ENCODE measurements at regions not wholly inside any gene's neighbourhood (a gene's known extent, or its start where the extent isn't known, plus 50 kb on each side); places are given as distances from the start of the nearest gene placed in this dataset.

GRCh38 chr3:73901686-73902085 lies 276.9 kb upstream of the PDZRN3 start:
- H3K9me3 Mint-ChIP-seq (ENCODE audit: unreplicated experiment) = no peaks in the 10 kb centered on the region
- no peaks in the 10 kb centered on the region for H3K4me1 Mint-ChIP-seq (ENCODE audit: low read depth, unreplicated experiment)
- no peak overlapping the region for H3K27ac Mint-ChIP-seq (ENCODE audit: unreplicated experiment)
- no peak for DNase-seq
- no peak for TF ChIP-seq CTCF (IDR thresholded peaks at IDR 0.05; ENCODE audit: partially characterized antibody, unreplicated experiment)
- H3K36me3 Mint-ChIP-seq (ENCODE audit: unreplicated experiment) = no peaks in the 10 kb centered on the region
- H3K27me3 Mint-ChIP-seq (ENCODE audit: unreplicated experiment) = no peaks in the 10 kb centered on the region
- no peak overlapping the region for H3K4me3 Mint-ChIP-seq (ENCODE audit: unreplicated experiment)

DNA sequence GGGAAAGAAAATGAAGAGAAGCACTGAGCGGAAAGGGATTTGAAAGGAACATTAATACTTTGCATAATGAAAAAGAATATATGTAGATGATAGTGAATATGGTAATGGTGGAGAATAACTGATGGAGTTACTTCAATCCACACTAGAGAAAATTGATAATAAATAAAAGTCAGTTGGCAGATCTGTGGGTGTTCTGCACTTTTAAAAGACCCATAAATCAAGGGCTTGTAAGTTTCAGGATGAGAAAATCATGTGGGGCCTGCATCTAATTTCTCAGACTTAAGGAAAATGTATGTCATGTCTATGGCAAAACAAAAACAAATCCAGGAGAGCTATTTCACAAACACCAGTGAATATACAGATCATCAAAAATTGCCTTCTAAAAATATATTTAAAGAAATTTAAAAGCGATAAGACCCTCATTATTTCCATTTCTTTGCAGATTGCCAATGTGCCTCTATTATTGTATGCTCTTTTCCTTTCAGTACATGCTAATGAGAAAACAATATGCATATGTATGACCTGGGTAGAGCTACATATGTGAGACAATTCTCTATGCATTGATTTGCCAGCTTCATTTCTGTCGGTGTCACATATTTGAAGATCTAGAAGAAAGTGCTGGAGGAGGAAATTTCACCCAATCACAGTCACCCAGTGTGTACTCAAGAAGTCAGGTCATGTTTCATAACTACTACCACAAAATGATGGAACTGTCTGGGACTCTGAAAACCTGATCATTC lies 269.9 kb upstream of the PDZRN3 start:
- Mint-ChIP-seq H3K9me3 (ENCODE audit: unreplicated experiment) (no peaks in the 10 kb centered on the region), H3K4me1 (ENCODE audit: low read depth, unreplicated experiment) (no peaks in the 10 kb centered on the region), H3K27me3 (ENCODE audit: unreplicated experiment) (no peaks in the 10 kb centered on the region), H3K4me3 (ENCODE audit: unreplicated experiment) (no peak overlapping the region), H3K36me3 (ENCODE audit: unreplicated experiment) (no peaks in the 10 kb centered on the region), H3K27ac (ENCODE audit: unreplicated experiment) (no peak overlapping the region)
- TF ChIP-seq CTCF (IDR thresholded peaks at IDR 0.05; ENCODE audit: partially characterized antibody, unreplicated experiment) = no peak
- DNase-seq = no peak

DNA sequence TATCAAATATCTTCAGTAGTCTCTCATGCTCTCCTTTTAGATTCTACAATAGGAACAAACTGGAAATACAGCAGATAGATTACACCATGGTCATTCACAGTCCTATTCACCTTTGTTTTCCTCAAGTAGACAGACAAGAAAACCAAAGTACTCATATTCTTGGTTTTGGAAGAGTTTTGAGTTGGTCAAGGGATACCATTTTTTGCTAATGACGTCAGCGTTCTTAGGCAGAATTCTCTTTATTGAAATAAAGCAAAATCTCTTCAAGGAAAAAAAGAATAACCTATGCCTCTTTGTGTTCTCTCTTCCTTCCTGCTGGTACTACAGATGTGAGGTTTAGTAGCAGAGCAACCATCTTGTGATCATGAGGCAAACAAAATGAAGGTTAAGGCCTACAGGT lies 268.3 kb upstream of the PDZRN3 start:
- no peak for TF ChIP-seq CTCF (IDR thresholded peaks at IDR 0.05; ENCODE audit: partially characterized antibody, unreplicated experiment)
- H3K9me3 Mint-ChIP-seq (ENCODE audit: unreplicated experiment) = no peaks in the 10 kb centered on the region
- no peaks in the 10 kb centered on the region for H3K27me3 Mint-ChIP-seq (ENCODE audit: unreplicated experiment)
- H3K27ac Mint-ChIP-seq (ENCODE audit: unreplicated experiment) = no peak overlapping the region
- no peak for DNase-seq
- H3K4me3 Mint-ChIP-seq (ENCODE audit: unreplicated experiment) = no peak overlapping the region
- no peaks in the 10 kb centered on the region for H3K36me3 Mint-ChIP-seq (ENCODE audit: unreplicated experiment)
- H3K4me1 Mint-ChIP-seq (ENCODE audit: low read depth, unreplicated experiment) = no peaks in the 10 kb centered on the region

GRCh38 chr3:73885862-73886261 lies 261.1 kb upstream of the PDZRN3 start:
- H3K4me3 Mint-ChIP-seq (ENCODE audit: unreplicated experiment) = no peak overlapping the region

More at GRCh38 chr3:73885862-73886261, 261.1 kb upstream of the PDZRN3 start:
- peaks cover 6% of the 10 kb centered on the region for H3K4me1 Mint-ChIP-seq (ENCODE audit: low read depth, unreplicated experiment)
- H3K27ac Mint-ChIP-seq (ENCODE audit: unreplicated experiment) = no peak overlapping the region
- no peak for TF ChIP-seq CTCF (IDR thresholded peaks at IDR 0.05; ENCODE audit: partially characterized antibody, unreplicated experiment)
- H3K9me3 Mint-ChIP-seq (ENCODE audit: unreplicated experiment) = no peaks in the 10 kb centered on the region
- no peak for DNase-seq
- H3K27me3 Mint-ChIP-seq (ENCODE audit: unreplicated experiment) = no peaks in the 10 kb centered on the region
- H3K36me3 Mint-ChIP-seq (ENCODE audit: unreplicated experiment) = no peaks in the 10 kb centered on the region
